Chondrocyte (in vitro differentiated cells): ENCODE measurements at regions not wholly inside any gene's neighbourhood (a gene's known extent, or its start where the extent isn't known, plus 50 kb on each side); places are given as distances from the start of the nearest gene placed in this dataset.

ENCODE experiments used
- DNase-seq: peaks from one replicate; pipeline ENCODE4 v3.0.0; 2021; ENCODE audit warnings: mixed read lengths, low spot score
- H3K27ac Mint-ChIP-seq: one replicate; pipeline ENCODE4 v1.8.0; 2021; ENCODE audit warnings: mild to moderate bottlenecking, moderate library complexity, mixed read lengths; ENCODE audit not compliant: unreplicated experiment
- H3K27me3 Mint-ChIP-seq: 2 replicates; pipeline ENCODE4 v1.8.0; 2021; ENCODE audit warnings: low read depth, mixed read lengths
- H3K36me3 Mint-ChIP-seq: 2 replicates; pipeline ENCODE4 v1.8.0; 2021; ENCODE audit warnings: low read depth, mixed read lengths
- H3K4me1 Mint-ChIP-seq: 2 replicates; pipeline ENCODE4 v1.8.0; 2021; ENCODE audit warnings: low read depth, mild to moderate bottlenecking, mixed read lengths
- H3K4me3 Mint-ChIP-seq: one replicate; pipeline ENCODE4 v1.8.0; 2021; ENCODE audit warnings: mild to moderate bottlenecking, moderate library complexity, mixed read lengths; ENCODE audit not compliant: unreplicated experiment
- H3K9me3 Mint-ChIP-seq: 2 replicates; pipeline ENCODE4 v1.8.0; 2021; ENCODE audit warnings: low read depth, mixed read lengths
- CTCF ChIP-seq: fragments of 200-600 bp; sonication (generic); IDR thresholded peaks from 2 replicates; pipeline ENCODE4 v1.5.0; 2021; ENCODE audit warnings: antibody characterized with exemption, mild to moderate bottlenecking, moderate library complexity

GRCh38 chr17:55668312-55668920 is 54.2 kb downstream of the TMEM100 start:
- no peaks in the 10 kb centered on the region for H3K36me3 Mint-ChIP-seq
- H3K4me3 Mint-ChIP-seq: no peak overlapping the region
- peaks cover 6% of the 10 kb centered on the region for H3K4me1 Mint-ChIP-seq
- peaks cover 17% of the 10 kb centered on the region for H3K27me3 Mint-ChIP-seq
- DNase-seq: no peak
- no peaks in the 10 kb centered on the region for H3K9me3 Mint-ChIP-seq
- TF ChIP-seq CTCF: no peak
- H3K27ac Mint-ChIP-seq: peak overlapping the region; percentile 53

- Mint-ChIP-seq H3K36me3 (no peaks in the 10 kb centered on the region), H3K9me3 (no peaks in the 10 kb centered on the region), H3K4me3 (no peak overlapping the region), H3K27ac (no peak overlapping the region), H3K4me1 (peaks cover 6% of the 10 kb centered on the region), H3K27me3 (peaks cover 17% of the 10 kb centered on the region)
- no peak for TF ChIP-seq CTCF
- DNase-seq: no peak
These were observed 55.9 kb downstream of the TMEM100 start for GRCh38 chr17:55666806-55667205.

GRCh38 chr17:55664287-55664686 is 58.4 kb downstream of the TMEM100 start:
- no peak for TF ChIP-seq CTCF
- DNase-seq: no peak
- Mint-ChIP-seq H3K27me3 (peaks cover 12% of the 10 kb centered on the region), H3K4me3 (no peak overlapping the region), H3K9me3 (no peaks in the 10 kb centered on the region), H3K36me3 (no peaks in the 10 kb centered on the region), H3K27ac (no peak overlapping the region), H3K4me1 (peaks cover 13% of the 10 kb centered on the region)

GRCh38 chr17:55663400-55663799 is 59.3 kb downstream of the TMEM100 start:
- Mint-ChIP-seq H3K27ac (no peak overlapping the region), H3K27me3 (peaks cover 7% of the 10 kb centered on the region), H3K4me3 (no peak overlapping the region), H3K36me3 (no peaks in the 10 kb centered on the region), H3K4me1 (peaks cover 8% of the 10 kb centered on the region), H3K9me3 (no peaks in the 10 kb centered on the region)
- no peak for DNase-seq
- TF ChIP-seq CTCF: no peak

- TF ChIP-seq CTCF: no peak
- Mint-ChIP-seq H3K4me1 (peaks cover 7% of the 10 kb centered on the region), H3K27ac (no peak overlapping the region), H3K9me3 (no peaks in the 10 kb centered on the region), H3K4me3 (no peak overlapping the region), H3K36me3 (no peaks in the 10 kb centered on the region), H3K27me3 (peaks cover 6% of the 10 kb centered on the region)
- DNase-seq: no peak
These were observed 60.5 kb downstream of the TMEM100 start for GRCh38 chr17:55661963-55662834.
